ENCODE measurements at regions not wholly inside any gene's neighbourhood (a gene's known extent, or its start where the extent isn't known, plus 50 kb on each side); places are given as distances from the start of the nearest gene placed in this dataset.
"Not testable (repeated sequence)": the region's sequence is repeated elsewhere in the genome, so short reads cannot be mapped to it uniquely, and the experiment has no call there.

- DNase-seq (ENCODE audit: low read depth), result no peak
Observed at GRCh38 chr22:23500508-23501260, 79.4 kb downstream of the IGLL1 start.

- DNase-seq (ENCODE audit: low read depth), result no peak
Observed at GRCh38 chr22:23499845-23500500, 80.1 kb downstream of the IGLL1 start.

- DNase-seq (ENCODE audit: low read depth), result no peak
Observed at GRCh38 chr22:23498811-23499798, 81.0 kb downstream of the IGLL1 start.

- not testable (repeated sequence) for DNase-seq (ENCODE audit: low read depth)
Observed at GRCh38 chr22:23497889-23498288, 82.2 kb downstream of the IGLL1 start.

- DNase-seq (ENCODE audit: low read depth), result no peak
Observed at GRCh38 chr22:23497016-23497885, 82.8 kb downstream of the IGLL1 start.

- no peak for DNase-seq (ENCODE audit: low read depth)
Observed at GRCh38 chr22:23496445-23496833, 83.7 kb downstream of the IGLL1 start.

- DNase-seq (ENCODE audit: low read depth), result no peak
Observed at GRCh38 chr22:23495614-23496444, 84.3 kb downstream of the IGLL1 start.

- DNase-seq (ENCODE audit: low read depth), result no peak
Observed at GRCh38 chr22:23494930-23495266, 85.2 kb downstream of the IGLL1 start.

GRCh38 chr22:23485490-23485889, 94.6 kb downstream of the IGLL1 start:
- no peak for DNase-seq (ENCODE audit: low read depth)

GRCh38 chr22:23484651-23485050, 95.4 kb downstream of the IGLL1 start:
- DNase-seq (ENCODE audit: low read depth), result no peak

- no peak for DNase-seq (ENCODE audit: low read depth)
Observed at GRCh38 chr22:23481369-23481768, 98.7 kb downstream of the IGLL1 start.

- no peak for DNase-seq (ENCODE audit: low read depth)
Observed at GRCh38 chr22:23478175-23478574, 101.9 kb downstream of the IGLL1 start.

GRCh38 chr22:23474531-23474930, 105.6 kb downstream of the IGLL1 start:
- not testable (repeated sequence) for DNase-seq (ENCODE audit: low read depth)

- DNase-seq (ENCODE audit: low read depth), result no peak
Observed at GRCh38 chr22:23473901-23474300, 106.2 kb downstream of the IGLL1 start.

- not testable (repeated sequence) for DNase-seq (ENCODE audit: low read depth)
Observed at GRCh38 chr22:23472376-23472775, 107.7 kb downstream of the IGLL1 start.

- DNase-seq (ENCODE audit: low read depth), result no peak
Observed at GRCh38 chr22:23471698-23472097, 108.4 kb downstream of the IGLL1 start.

GRCh38 chr22:23470811-23471389, 109.2 kb downstream of the IGLL1 start:
- DNase-seq (ENCODE audit: low read depth), result no peak

GRCh38 chr22:23467721-23468294, 112.3 kb downstream of the IGLL1 start:
- DNase-seq (ENCODE audit: low read depth), result no peak

GRCh38 chr22:23466351-23466750, 113.7 kb downstream of the IGLL1 start:
- DNase-seq (ENCODE audit: low read depth), result no peak

GRCh38 chr22:23464796-23465195, 115.3 kb downstream of the IGLL1 start:
- not testable (repeated sequence) for DNase-seq (ENCODE audit: low read depth)
